H9 (cell line): ENCODE measurements at regions not wholly inside any gene's neighbourhood (a gene's known extent, or its start where the extent isn't known, plus 50 kb on each side); places are given as distances from the start of the nearest gene placed in this dataset.

Experiments
- DNase-seq: peaks from one replicate; pipeline ENCODE4 v3.0.0-alpha.2; 2017
- H2AFZ ChIP-seq: one replicate; pipeline ENCODE4 v1.6.1; 2013; ENCODE audit warnings: mild to moderate bottlenecking, low read length, control low read depth, moderate library complexity
- H2AK5ac ChIP-seq: 2 replicates; pipeline ENCODE4 v1.6.1; 2013; ENCODE audit warnings: low read length, control low read depth, mixed read lengths; ENCODE audit not compliant: insufficient read length
- H2BK120ac ChIP-seq: one replicate; pipeline ENCODE4 v1.6.1; 2013; ENCODE audit warnings: low read depth, mild to moderate bottlenecking, low read length, control low read depth, inconsistent platforms; ENCODE audit not compliant: poor library complexity, severe bottlenecking
- H2BK12ac ChIP-seq: 2 replicates; pipeline ENCODE4 v1.6.1; 2013; ENCODE audit warnings: low read length, control low read depth, mixed read lengths, low read depth; ENCODE audit not compliant: insufficient read length
- H2BK15ac ChIP-seq: 2 replicates; pipeline ENCODE4 v1.6.1; 2013; ENCODE audit warnings: low read depth, low read length, control low read depth
- H2BK20ac ChIP-seq: one replicate; pipeline ENCODE4 v1.6.1; 2013; ENCODE audit warnings: low read depth, mild to moderate bottlenecking, low read length, control low read depth, inconsistent platforms; ENCODE audit not compliant: poor library complexity, severe bottlenecking
- H2BK5ac ChIP-seq: 2 replicates; pipeline ENCODE4 v1.6.1; 2013; ENCODE audit warnings: low read length, control low read depth, mixed read lengths; ENCODE audit not compliant: insufficient read length
- H3K14ac ChIP-seq: 2 replicates; pipeline ENCODE4 v1.6.1; 2013; ENCODE audit warnings: low read length, control low read depth; ENCODE audit not compliant: insufficient read depth
- H3K18ac ChIP-seq: 2 replicates; pipeline ENCODE4 v1.6.1; 2013; ENCODE audit warnings: low read depth, mild to moderate bottlenecking, mixed read lengths, low read length, control low read depth; ENCODE audit not compliant: insufficient read length
- H3K23ac ChIP-seq: 2 replicates; pipeline ENCODE4 v1.6.1; 2013; ENCODE audit warnings: low read length, control low read depth, mixed read lengths, low read depth; ENCODE audit not compliant: insufficient read length
- H3K23me2 ChIP-seq: 2 replicates; pipeline ENCODE4 v1.6.1; 2013; ENCODE audit warnings: low read depth, mild to moderate bottlenecking, mixed read lengths, low read length, control low read depth; ENCODE audit not compliant: insufficient read length, poor library complexity, severe bottlenecking
- H3K27ac ChIP-seq: 2 replicates; pipeline ENCODE4 v1.5.1; 2013; ENCODE audit warnings: low read length, control low read depth, mixed read lengths, low read depth; ENCODE audit not compliant: insufficient read length
- H3K27me3 ChIP-seq: 2 replicates; pipeline ENCODE4 v1.6.1; 2013; ENCODE audit warnings: low read length, control low read depth, inconsistent platforms; ENCODE audit not compliant: insufficient read depth
- H3K4ac ChIP-seq: 2 replicates; pipeline ENCODE4 v1.6.1; 2013; ENCODE audit warnings: low read depth, mild to moderate bottlenecking, control low read depth, inconsistent platforms, low read length, moderate library complexity
- H3K4me1 ChIP-seq: 2 replicates; pipeline ENCODE4 v1.6.1; 2013; ENCODE audit warnings: low read length, control low read depth, inconsistent platforms; ENCODE audit not compliant: insufficient read depth
- H3K4me2 ChIP-seq: 2 replicates; pipeline ENCODE4 v1.6.1; 2013; ENCODE audit warnings: low read length, control low read depth, mixed read lengths; ENCODE audit not compliant: insufficient read length, insufficient read depth
- H3K56ac ChIP-seq: 2 replicates; pipeline ENCODE4 v1.6.1; 2013; ENCODE audit warnings: low read depth, mild to moderate bottlenecking, mixed read lengths, low read length, control low read depth; ENCODE audit not compliant: insufficient read length
- H3K79me1 ChIP-seq: 2 replicates; pipeline ENCODE4 v1.6.1; 2013; ENCODE audit warnings: low read depth, mild to moderate bottlenecking, moderate library complexity, low read length, control low read depth, inconsistent platforms; ENCODE audit not compliant: insufficient read depth, poor library complexity, severe bottlenecking
- H3K79me2 ChIP-seq: 2 replicates; pipeline ENCODE4 v1.6.1; 2013; ENCODE audit warnings: low read length, control low read depth, inconsistent platforms; ENCODE audit not compliant: insufficient read depth
- H3K9ac ChIP-seq: 2 replicates; pipeline ENCODE4 v1.6.1; 2013; ENCODE audit warnings: low read length, control low read depth, mixed read lengths; ENCODE audit not compliant: insufficient read length; ENCODE audit errors: extremely low read depth
- H3K9me3 ChIP-seq: one replicate; pipeline ENCODE4 v1.6.1; 2013; ENCODE audit warnings: low read depth, low read length, inconsistent platforms; ENCODE audit not compliant: control insufficient read depth
- H3T11ph ChIP-seq: one replicate; pipeline ENCODE4 v1.6.1; 2013; ENCODE audit warnings: mild to moderate bottlenecking, low read length, control low read depth, inconsistent platforms
- H4K20me1 ChIP-seq: one replicate; pipeline ENCODE4 v1.6.1; 2013; ENCODE audit not compliant: control insufficient read depth, insufficient read length, insufficient read depth
- H4K5ac ChIP-seq: 2 replicates; pipeline ENCODE4 v1.6.1; 2013; ENCODE audit warnings: low read depth, mild to moderate bottlenecking, mixed read lengths, low read length, control low read depth; ENCODE audit not compliant: insufficient read length
- H4K8ac ChIP-seq: replicated peaks from 2 replicates; pipeline ENCODE4 v1.6.1; 2013; ENCODE audit warnings: low read length, control low read depth, mixed read lengths, low read depth; ENCODE audit not compliant: insufficient read length
- H4K91ac ChIP-seq: 2 replicates; pipeline ENCODE4 v1.6.1; 2013; ENCODE audit warnings: low read depth, mild to moderate bottlenecking, moderate library complexity, mixed read lengths, low read length, control low read depth; ENCODE audit not compliant: insufficient read length
- H3K27ac Mint-ChIP-seq, 3 experiments: 2 replicates in 2 of 3; 3 replicates in 1 of 3; pipeline ENCODE4 v1.8.0; 2020 to 2021; ENCODE audit warnings: mixed read lengths in 3 of 3, mild to moderate bottlenecking in 1 of 3, moderate library complexity in 1 of 3
- H3K27me3 Mint-ChIP-seq: 2 replicates; pipeline ENCODE4 v1.8.0; 2021; ENCODE audit warnings: low read depth, mild to moderate bottlenecking, moderate library complexity, mixed read lengths
- H3K36me3 Mint-ChIP-seq, 3 experiments: 2 replicates in 2 of 3; 3 replicates in 1 of 3; pipeline ENCODE4 v1.8.0; 2020 to 2021; ENCODE audit warnings: low read depth in 3 of 3, mixed read lengths in 3 of 3; ENCODE audit not compliant: insufficient read depth in 1 of 3
- H3K4me1 Mint-ChIP-seq, 2 experiments: 2 replicates each; pipeline ENCODE4 v1.8.0; 2020; ENCODE audit warnings: mixed read lengths in 2 of 2
- H3K4me3 Mint-ChIP-seq, 2 experiments: 2 replicates in 1 of 2; 3 replicates in 1 of 2; pipeline ENCODE4 v1.8.0; 2020 to 2021; ENCODE audit warnings: mild to moderate bottlenecking in 2 of 2, mixed read lengths in 2 of 2, moderate library complexity in 1 of 2
- H3K9me3 Mint-ChIP-seq, 2 experiments: 2 replicates in 1 of 2; 3 replicates in 1 of 2; pipeline ENCODE4 v1.8.0; 2020; ENCODE audit warnings: mild to moderate bottlenecking in 2 of 2, mixed read lengths in 2 of 2, moderate library complexity in 1 of 2
- TF ChIP-seq, protein P1 (sequence below): fragments of 200-600 bp; sonication (generic); conservative IDR thresholded peaks from 3 replicates; pipeline ENCODE4 v1.8.0; 2021; ENCODE audit warnings: antibody characterized with exemption, mild to moderate bottlenecking

DNA sequence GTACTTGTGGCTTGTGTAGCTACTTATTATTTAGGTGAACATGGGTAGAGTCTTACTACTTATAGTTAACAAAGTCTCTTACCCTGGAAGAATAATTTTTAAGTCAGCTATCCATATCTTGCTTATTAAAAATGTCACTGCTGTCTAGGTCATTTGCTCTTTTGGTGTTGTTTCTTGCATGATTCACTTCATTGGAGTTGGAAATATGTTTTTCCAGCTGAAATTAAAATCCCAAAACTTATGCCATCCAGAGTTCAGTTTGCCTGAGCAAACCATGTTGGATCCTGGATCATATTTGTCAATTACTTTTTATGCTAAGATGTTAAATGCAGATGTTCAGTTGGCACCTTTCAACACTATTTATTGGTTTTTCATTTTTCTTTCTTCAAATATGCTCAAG, 421.0 kb upstream of the RBMS3 start:
- no peak overlapping the region for H2BK12ac ChIP-seq
- no peak overlapping the region for H3K4me3 Mint-ChIP-seq
- TF ChIP-seq, protein P1, sequence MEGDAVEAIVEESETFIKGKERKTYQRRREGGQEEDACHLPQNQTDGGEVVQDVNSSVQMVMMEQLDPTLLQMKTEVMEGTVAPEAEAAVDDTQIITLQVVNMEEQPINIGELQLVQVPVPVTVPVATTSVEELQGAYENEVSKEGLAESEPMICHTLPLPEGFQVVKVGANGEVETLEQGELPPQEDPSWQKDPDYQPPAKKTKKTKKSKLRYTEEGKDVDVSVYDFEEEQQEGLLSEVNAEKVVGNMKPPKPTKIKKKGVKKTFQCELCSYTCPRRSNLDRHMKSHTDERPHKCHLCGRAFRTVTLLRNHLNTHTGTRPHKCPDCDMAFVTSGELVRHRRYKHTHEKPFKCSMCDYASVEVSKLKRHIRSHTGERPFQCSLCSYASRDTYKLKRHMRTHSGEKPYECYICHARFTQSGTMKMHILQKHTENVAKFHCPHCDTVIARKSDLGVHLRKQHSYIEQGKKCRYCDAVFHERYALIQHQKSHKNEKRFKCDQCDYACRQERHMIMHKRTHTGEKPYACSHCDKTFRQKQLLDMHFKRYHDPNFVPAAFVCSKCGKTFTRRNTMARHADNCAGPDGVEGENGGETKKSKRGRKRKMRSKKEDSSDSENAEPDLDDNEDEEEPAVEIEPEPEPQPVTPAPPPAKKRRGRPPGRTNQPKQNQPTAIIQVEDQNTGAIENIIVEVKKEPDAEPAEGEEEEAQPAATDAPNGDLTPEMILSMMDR: no peak
- no peaks in the 10 kb centered on the region for H3K23me2 ChIP-seq
- no peak overlapping the region for H2BK5ac ChIP-seq
- H3K14ac ChIP-seq: no peak overlapping the region
- no peaks in the 10 kb centered on the region for H3K79me1 ChIP-seq
- H3K36me3 Mint-ChIP-seq: no peaks in the 10 kb centered on the region
- no peaks in the 10 kb centered on the region for H4K20me1 ChIP-seq
- H3K4ac ChIP-seq: no peak overlapping the region
- peaks cover 16 to 17% of the 10 kb centered on the region in 2 experiments for H3K4me1 Mint-ChIP-seq
- H3K27me3 Mint-ChIP-seq: no peaks in the 10 kb centered on the region
- H2AK5ac ChIP-seq: no peak overlapping the region
- H2BK120ac ChIP-seq: no peak overlapping the region
- DNase-seq: no peak
- H4K5ac ChIP-seq: no peak overlapping the region
- H3K79me2 ChIP-seq: no peaks in the 10 kb centered on the region
- no peaks in the 10 kb centered on the region for H3K4me1 ChIP-seq
- H3K27me3 ChIP-seq: no peaks in the 10 kb centered on the region
- H3K4me2 ChIP-seq: no peak overlapping the region
- H2AFZ ChIP-seq: no peak overlapping the region
- no peak overlapping the region for H3K27ac ChIP-seq
- no peak overlapping the region for H2BK15ac ChIP-seq
- H3K9ac ChIP-seq: no peak overlapping the region
- no peak overlapping the region for H3K27ac Mint-ChIP-seq
- H3K18ac ChIP-seq: no peak overlapping the region
- H3K9me3 Mint-ChIP-seq: no peaks in the 10 kb centered on the region
- H3T11ph ChIP-seq: no peak overlapping the region
- H4K91ac ChIP-seq: no peak overlapping the region
- no peak overlapping the region for H2BK20ac ChIP-seq
- H3K56ac ChIP-seq: no peak overlapping the region
- no peak overlapping the region for H3K23ac ChIP-seq
- no peak overlapping the region for H4K8ac ChIP-seq
- no peaks in the 10 kb centered on the region for H3K9me3 ChIP-seq
